NOMO-1 (cell line): ENCODE measurements at regions not wholly inside any gene's neighbourhood (a gene's known extent, or its start where the extent isn't known, plus 50 kb on each side); places are given as distances from the start of the nearest gene placed in this dataset.
A peak's percentile ranks its signal among the peaks of the same experiment; 100 is the strongest.

Experiments used
- DNase-seq, 2 experiments: peaks; one replicate each; lab custom pipeline; 2025; ENCODE audit not compliant: unreplicated experiment in 2 of 2; lab: John Stamatoyannopoulos, UW

DNA sequence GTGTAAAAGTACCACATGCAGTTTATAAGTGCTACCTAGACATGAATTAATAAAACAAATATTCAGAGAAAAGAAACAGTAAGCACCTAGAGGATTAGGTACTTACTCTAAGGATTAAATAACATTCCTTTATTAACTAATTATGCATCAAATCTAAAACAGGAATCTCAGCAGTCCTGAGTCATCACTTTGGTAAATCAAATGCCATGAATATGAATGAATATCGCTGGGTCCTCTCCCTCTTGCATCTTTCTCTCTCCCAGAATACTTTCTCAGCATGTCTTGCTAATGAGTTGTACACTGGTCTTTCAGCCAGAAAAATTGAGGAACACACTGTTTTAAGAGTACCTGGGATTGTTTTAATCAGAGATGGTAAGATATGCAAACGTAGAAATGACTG is 225.5 kb upstream of the NFE2L3 start:
- no peak for DNase-seq

GRCh38 chr7:25926891-25927625 is 224.9 kb upstream of the NFE2L3 start:
- peak; percentile 17 to 34 for DNase-seq

- DNase-seq = no peak
Measured at GRCh38 chr7:25927626-25927978, 224.4 kb upstream of the NFE2L3 start.

DNA sequence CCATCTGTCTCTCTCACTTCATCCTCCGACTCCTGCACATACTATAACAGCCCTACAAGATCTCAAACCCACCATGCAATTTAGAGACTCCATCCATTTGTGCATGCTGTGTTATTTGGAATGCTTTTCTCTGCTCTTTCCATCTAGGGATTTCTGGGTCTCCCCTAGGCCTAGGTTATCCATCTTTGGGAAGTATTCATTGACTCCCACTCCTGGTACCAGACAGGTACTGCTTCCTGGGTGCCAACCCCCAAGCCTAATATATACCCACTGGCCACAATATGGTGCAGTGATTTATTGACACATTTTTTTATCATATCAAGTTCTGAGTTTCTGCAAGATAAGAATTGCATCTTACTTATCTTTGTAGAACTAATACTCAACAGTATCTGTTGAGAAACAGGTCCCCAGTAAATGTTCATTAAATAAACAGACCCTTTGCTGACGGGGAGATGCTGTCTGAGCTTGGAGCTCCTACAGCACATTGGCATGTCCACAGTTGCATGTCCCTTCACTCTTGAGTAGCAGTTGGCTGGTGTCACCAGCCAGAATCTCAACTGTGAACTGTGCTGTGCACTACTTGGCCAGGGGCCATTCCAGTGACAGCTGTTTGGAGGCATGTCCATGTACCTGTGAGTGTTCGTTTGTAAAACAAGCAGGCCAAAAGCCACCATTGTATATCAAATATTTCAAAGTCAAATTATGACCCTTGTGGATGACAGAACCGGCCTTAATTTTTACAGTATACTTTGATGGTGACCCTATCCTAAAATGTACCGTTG is 223.3 kb upstream of the NFE2L3 start:
- DNase-seq = no peak

DNA sequence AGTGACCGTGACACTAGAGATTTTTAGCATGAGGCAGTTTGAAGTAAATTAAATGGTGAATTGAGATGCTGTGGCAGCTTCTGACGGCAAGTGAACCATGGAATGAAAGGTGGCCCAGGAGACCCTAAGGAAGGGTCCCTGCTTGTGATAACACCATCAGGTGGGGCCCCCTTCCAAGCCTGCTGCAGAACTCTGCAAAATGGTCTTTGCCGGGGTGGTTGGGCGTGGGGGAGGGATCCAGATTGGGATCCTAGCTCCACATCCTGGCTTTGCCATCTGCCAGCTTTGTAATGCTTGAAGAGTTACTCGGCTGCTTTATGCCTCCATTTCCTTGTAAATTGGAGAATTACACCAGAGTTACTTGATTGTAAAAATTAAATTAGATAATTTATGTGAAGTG is 222.6 kb upstream of the NFE2L3 start:
- DNase-seq = no peak

- no peak for DNase-seq
Measured at GRCh38 chr7:25930492-25931048, 221.4 kb upstream of the NFE2L3 start.

DNA sequence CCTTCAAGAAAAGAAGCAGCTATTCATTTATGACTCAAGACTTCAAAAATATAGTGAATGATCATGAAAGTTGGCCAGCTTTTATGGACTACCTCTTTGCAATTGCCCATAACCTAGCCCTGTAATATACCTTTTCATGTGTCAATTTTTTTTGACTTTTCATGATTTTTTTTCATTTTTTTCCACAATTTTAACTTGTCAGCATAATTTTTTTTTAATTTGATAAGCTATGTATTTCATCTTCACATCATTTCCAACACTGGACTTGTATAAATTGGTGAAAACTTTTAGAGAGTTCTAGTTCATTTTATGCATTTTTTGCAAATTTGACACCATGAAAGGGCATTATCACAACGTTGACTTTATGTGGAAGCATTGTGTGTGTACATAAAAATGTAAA is 220.8 kb upstream of the NFE2L3 start:
- DNase-seq = no peak

DNA sequence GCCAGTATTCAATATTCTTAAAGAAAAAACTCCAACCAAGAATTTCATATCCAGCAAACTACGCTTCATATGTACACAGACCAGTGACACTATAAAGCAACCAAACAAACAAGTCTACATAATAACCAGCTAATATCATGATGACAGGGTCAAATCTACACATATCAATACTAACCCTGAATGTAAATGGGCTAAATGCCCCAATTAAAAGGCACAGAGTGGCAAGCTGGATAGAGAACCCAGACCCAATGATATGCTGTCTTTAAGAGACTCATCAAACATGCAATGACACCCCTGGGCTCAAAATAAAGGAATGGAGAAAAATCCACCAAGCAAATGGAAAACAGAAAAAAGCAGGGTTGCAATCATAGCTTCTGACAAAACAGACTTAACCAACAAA is 218.1 kb upstream of the NFE2L3 start:
- DNase-seq = no peak

DNA sequence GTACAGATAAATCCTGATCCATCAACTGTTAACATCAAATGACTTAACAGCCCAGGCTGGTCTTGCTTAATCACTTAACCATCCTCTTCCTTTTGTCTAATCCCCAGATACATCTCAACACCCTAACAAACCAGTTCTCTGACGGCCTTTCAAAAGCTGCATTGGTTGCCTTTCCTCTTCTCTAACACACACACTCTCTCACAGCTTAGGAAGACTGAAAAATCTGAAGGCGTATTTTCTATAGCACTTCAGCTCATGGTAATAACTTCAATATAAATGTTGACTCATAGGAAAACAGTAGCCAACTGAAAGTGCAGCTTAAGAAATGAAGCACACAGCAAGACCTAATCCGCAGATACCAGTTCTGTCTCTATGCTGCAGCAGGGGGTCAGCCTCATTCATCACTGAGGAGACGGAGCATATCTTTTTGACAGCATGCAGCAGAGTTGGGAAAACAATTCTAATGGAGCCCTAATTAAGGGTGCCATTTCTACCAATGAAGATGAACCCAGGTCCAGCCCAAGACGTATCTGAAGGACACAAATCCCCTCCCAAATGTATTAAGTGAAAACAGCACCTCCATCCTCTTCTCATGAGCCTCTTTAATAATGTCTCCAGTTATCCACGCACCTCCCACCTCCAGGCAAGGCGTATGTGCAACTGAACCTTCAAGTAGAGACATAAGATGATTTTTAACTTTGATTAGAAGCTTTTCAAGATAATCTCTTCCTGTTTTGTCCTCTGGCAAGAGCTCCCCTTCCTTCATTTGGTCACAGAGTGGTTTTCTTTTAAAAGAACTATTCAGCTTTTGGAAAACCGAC is 211.7 kb upstream of the NFE2L3 start:
- peak; percentile 17 to 71 for DNase-seq

- DNase-seq = no peak
Measured at GRCh38 chr7:25944777-25945515, 207.1 kb upstream of the NFE2L3 start.

- DNase-seq = no peak
Measured at GRCh38 chr7:25945608-25946007, 206.4 kb upstream of the NFE2L3 start.

- DNase-seq = no peak
Measured at GRCh38 chr7:25946181-25946580, 205.8 kb upstream of the NFE2L3 start.

GRCh38 chr7:25947669-25948516 is 204.1 kb upstream of the NFE2L3 start:
- no peak for DNase-seq

DNA sequence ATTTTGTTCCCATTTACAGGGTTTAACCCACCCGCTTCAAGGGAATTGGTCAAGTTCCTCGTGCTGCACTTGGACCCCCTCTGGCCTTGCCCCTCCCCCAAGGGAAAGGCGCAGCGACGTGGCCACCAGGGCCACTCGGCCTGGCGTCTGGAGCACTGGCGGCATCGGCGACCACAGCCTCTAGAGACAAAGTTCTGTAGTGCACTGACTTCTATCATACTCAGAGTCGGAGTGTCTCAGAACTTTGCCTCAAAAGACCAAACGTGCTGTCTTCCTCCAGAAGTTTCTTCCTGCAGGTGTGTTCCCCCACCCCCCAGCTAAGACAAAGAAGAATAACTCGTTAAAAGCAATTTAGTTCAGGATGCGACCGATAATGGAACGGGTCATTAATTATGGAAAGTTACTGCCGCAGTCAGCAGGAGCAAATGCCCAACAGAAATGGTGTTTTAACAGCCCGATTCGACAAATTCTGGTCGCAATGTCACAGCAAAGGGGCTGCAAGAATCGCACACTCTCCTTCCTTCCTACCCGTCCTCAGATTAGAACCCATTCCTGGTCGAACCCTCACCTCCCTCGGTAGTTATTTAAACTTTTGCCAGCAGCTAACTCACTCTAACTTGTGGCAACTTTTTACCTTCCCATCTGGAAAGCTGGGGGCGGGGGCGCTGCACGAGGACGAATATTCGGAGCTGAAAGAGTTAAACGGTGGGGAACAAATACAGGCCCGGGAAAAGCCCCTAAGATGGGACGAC is 202.1 kb upstream of the NFE2L3 start:
- peak; percentile 26 to 46 for DNase-seq

- DNase-seq = peak; percentile 92 to 97
Measured at GRCh38 chr7:25950488-25951413, 201.2 kb upstream of the NFE2L3 start.

- DNase-seq = peak; percentile 1 to 84
Measured at GRCh38 chr7:25951414-25952260, 200.4 kb upstream of the NFE2L3 start.
